Lower lobe of right lung (tissue), 2 donors: ENCODE measurements at regions not wholly inside any gene's neighbourhood (a gene's known extent, or its start where the extent isn't known, plus 50 kb on each side); places are given as distances from the start of the nearest gene placed in this dataset.

Experiments
- ATAC-seq, 2 donors: fragments of 200-7000 bp; cut with Tn5 transposase; one replicate each; pipeline ENCODE4 v1.9.1; 2020 to 2022; ENCODE audit warnings: mild to moderate bottlenecking in 2 of 2, moderate library complexity in 2 of 2
- DNase-seq: peaks from one replicate; pipeline ENCODE4 v3.0.0-alpha.2; 2020
- H3K27ac ChIP-seq: fragments of 200-600 bp; one replicate; pipeline ENCODE4 v1.8.0; 2022
- H3K27me3 ChIP-seq: fragments of 200-600 bp; one replicate; pipeline ENCODE4 v1.8.0; 2022; ENCODE audit warnings: low read depth
- H3K36me3 ChIP-seq: fragments of 200-600 bp; one replicate; pipeline ENCODE4 v1.8.0; 2022; ENCODE audit warnings: mild to moderate bottlenecking
- H3K4me1 ChIP-seq: fragments of 200-600 bp; one replicate; pipeline ENCODE4 v1.8.0; 2022
- H3K4me3 ChIP-seq: fragments of 200-600 bp; one replicate; pipeline ENCODE4 v1.8.0; 2022; ENCODE audit warnings: mild to moderate bottlenecking
- H3K9me3 ChIP-seq: fragments of 200-600 bp; one replicate; pipeline ENCODE4 v1.8.0; 2022
- CTCF ChIP-seq: fragments of 200-600 bp; IDR thresholded peaks from one replicate; pipeline ENCODE4 v1.8.0; 2022; ENCODE audit warnings: antibody characterized with exemption, mild to moderate bottlenecking
- intact Hi-C: fragments of 100-400 bp; cut with DNase I; formaldehyde crosslinking; loops from one replicate; pipeline ENCODE4 v1.11.0; 2022
- donor health status: DM: no; HTN: yes; CAD: no; lungs with severe emphysema.

- Histone ChIP-seq H3K4me3 (no peak overlapping the region), H3K9me3 (no peaks in the 10 kb centered on the region), H3K4me1 (no peaks in the 10 kb centered on the region), H3K27ac (no peak overlapping the region), H3K27me3 (no peaks in the 10 kb centered on the region), H3K36me3 (no peaks in the 10 kb centered on the region)
- TF ChIP-seq CTCF: no peak
- no peak for ATAC-seq
- intact Hi-C loops: no loop called here
- no peak for DNase-seq
Measured at GRCh38 chr6:22940581-22941290, 371.4 kb downstream of the HDGFL1 start.

GRCh38 chr6:22942403-22942802 is 373.0 kb downstream of the HDGFL1 start:
- intact Hi-C loops: no loop called here
- no peaks in the 10 kb centered on the region for H3K36me3 ChIP-seq
- ATAC-seq (no peak), DNase-seq (no peak)
- TF ChIP-seq CTCF: no peak
- no peaks in the 10 kb centered on the region for H3K4me1 ChIP-seq
- H3K9me3 ChIP-seq: no peaks in the 10 kb centered on the region
- H3K27me3 ChIP-seq: no peaks in the 10 kb centered on the region
- H3K27ac ChIP-seq: no peak overlapping the region
- no peak overlapping the region for H3K4me3 ChIP-seq

- no peak for ATAC-seq
- TF ChIP-seq CTCF: no peak
- Histone ChIP-seq H3K27me3 (no peaks in the 10 kb centered on the region), H3K27ac (no peak overlapping the region), H3K4me1 (no peaks in the 10 kb centered on the region), H3K4me3 (no peak overlapping the region), H3K36me3 (no peaks in the 10 kb centered on the region), H3K9me3 (no peaks in the 10 kb centered on the region)
- intact Hi-C loops: no loop called here
- DNase-seq: no peak
Measured at GRCh38 chr6:22943327-22943726, 374.0 kb downstream of the HDGFL1 start.

- Histone ChIP-seq H3K4me3 (no peak overlapping the region), H3K36me3 (no peaks in the 10 kb centered on the region), H3K4me1 (no peaks in the 10 kb centered on the region), H3K27ac (no peak overlapping the region), H3K9me3 (no peaks in the 10 kb centered on the region), H3K27me3 (no peaks in the 10 kb centered on the region)
- ATAC-seq (no peak), DNase-seq (no peak)
- intact Hi-C loops: no loop called here
- no peak for TF ChIP-seq CTCF
Measured at GRCh38 chr6:22949967-22950366, 380.6 kb downstream of the HDGFL1 start.

- Histone ChIP-seq H3K36me3 (no peaks in the 10 kb centered on the region), H3K4me1 (no peaks in the 10 kb centered on the region), H3K4me3 (no peak overlapping the region), H3K27me3 (no peaks in the 10 kb centered on the region), H3K27ac (no peak overlapping the region), H3K9me3 (no peaks in the 10 kb centered on the region)
- DNase-seq: no peak
- intact Hi-C loops: no loop called here
- TF ChIP-seq CTCF: no peak
- no peak for ATAC-seq
Measured at GRCh38 chr6:22952097-22952496, 382.7 kb downstream of the HDGFL1 start.
